GM21737 (cell line): ENCODE measurements at regions not wholly inside any gene's neighbourhood (a gene's known extent, or its start where the extent isn't known, plus 50 kb on each side); places are given as distances from the start of the nearest gene placed in this dataset.
"Not testable (repeated sequence)": the region's sequence is repeated elsewhere in the genome, so short reads cannot be mapped to it uniquely, and the experiment has no call there.

ENCODE experiments used
- ATAC-seq: cut with Tn5 transposase; IDR thresholded peaks from one replicate; pipeline ENCODE4 v1.9.1; 2021; ENCODE audit warnings: mild to moderate bottlenecking, moderate library complexity; ENCODE audit not compliant: unreplicated experiment

- ATAC-seq, result no peak
Measured at GRCh38 chr3:182124187-182124586, 412.5 kb downstream of the SOX2 start.

DNA sequence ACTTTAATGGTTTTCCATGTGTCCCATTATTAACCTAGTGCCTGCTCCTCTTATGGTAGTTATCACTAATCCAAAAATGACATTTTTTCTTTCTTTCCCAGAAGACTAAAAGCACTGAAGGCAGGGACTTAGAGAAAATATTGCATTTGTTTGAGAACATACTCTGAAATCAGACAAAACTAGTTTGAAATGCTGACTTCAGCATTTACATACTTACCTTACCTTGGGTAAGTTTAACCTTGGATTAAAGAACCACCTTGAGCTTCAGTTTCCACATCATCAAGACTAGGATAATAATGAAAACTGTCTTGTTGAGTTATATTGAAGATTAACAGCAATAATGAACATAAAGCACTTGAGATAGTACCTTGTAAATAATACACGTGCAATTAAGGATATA is 413.0 kb downstream of the SOX2 start:
- no peak for ATAC-seq

DNA sequence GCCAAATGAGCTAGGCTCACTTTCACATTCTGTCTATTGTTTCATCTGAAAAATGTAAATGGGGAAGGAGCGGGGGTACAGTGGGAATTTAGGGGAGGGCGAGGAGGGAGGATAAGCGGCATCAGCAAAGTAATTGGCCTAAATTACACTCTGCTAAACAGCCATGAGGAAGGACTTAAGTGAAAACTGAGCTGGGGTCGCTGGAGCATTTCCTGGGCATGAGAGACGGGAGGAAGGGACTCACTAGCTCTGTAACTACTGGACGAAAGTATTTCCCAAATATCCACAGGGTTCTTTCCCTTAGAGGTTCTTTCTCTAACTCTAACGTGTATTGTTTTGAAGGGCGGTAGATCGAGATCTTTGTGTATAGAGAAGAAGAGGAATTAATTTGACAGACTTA is 418.0 kb downstream of the SOX2 start:
- ATAC-seq, result no peak

GRCh38 chr3:182133752-182134151 is 422.0 kb downstream of the SOX2 start:
- ATAC-seq, result no peak

DNA sequence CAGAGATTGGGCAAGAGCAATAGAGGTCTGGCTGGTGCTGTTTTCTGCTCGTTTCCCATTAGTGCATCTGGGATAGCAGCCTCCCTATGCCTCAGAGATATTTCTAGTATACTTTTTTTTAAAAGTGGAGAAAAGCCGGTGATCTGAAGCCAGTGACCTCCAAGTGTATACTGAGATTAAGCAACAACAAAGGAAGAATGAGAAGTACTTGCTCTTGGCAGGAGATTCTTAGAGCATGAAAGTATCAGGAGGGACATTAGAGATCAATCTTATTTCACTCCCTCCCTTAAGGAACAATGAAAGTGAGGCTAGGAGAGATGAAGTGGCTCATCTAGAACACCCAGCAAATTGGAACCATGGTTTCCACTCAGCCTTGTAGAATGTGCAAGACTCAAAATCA is 423.3 kb downstream of the SOX2 start:
- no peak for ATAC-seq

- no peak for ATAC-seq
Measured at GRCh38 chr3:182136008-182136910, 424.5 kb downstream of the SOX2 start.

DNA sequence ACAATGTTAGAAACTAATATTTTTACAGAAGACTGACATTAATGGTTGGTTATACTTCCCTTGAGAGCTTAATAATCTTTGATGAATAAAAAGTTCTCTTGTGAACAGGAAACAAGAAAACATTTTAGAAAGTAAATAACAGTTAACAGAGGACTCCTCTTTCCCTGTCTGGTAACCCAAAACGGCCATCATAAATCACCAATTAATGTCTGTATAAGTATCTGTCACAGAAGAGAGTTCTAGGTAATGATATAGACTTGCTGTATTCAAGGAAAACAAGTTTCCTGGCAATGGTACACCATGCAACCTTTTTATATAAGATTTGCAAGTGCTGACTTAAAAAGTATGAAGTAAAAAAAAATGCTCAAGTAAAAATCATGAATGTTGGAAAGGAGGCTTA is 426.7 kb downstream of the SOX2 start:
- ATAC-seq, result no peak

DNA sequence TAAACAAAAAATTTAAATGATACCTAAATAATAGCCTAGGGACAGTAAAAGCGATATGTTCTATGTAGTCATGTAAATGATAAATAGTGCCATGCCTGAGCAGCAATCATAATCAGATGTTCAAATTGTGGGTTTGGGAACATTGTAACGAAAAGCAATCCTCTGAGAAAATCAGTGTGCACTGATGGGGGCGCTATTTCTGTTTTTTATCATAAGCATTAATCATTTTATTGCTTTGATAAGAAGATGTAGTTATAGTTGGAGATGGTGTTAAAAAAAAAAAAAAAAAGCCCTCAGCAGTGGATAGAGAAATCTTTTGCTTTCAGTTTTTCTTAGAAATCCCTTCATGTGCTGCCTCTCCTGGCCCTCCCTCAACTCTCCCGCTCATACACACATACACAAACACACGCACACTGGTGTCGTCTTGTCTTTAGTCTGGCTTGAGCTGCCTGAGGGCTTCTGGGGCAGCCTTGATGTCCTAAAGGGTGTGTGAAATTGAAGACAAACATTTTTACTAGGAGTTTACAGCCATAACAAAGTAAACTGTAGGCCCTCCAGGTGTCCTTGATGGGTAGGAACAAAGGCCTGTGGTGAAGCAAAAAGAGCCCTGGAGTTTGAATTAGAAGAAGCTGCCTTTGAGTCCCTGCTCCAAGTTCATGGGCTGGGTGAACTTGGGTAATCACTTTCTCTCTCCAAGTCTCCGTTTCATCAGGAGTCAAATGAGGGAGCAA is 428.1 kb downstream of the SOX2 start:
- no peak for ATAC-seq

GRCh38 chr3:182142928-182143327 is 431.2 kb downstream of the SOX2 start:
- no peak for ATAC-seq

- ATAC-seq, result no peak
Measured at GRCh38 chr3:182143903-182144302, 432.2 kb downstream of the SOX2 start.

DNA sequence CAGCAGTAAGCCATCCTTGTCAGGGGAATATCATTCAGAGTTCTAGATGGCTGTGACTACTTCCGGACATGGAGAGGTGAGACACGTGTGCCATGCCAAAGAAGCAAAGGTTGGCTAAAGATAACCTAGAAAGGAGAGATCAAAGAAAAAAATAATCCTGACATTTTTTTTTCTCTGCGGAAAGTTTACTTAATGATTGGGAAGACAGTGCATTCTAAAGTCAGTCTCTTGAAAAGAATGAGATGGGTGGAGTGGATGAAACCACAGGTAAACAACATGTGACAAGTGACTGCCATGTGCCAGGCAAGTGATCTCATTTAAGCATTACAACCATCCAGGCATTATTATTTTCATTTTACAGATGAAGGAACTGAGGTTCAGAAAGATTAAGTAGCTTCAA is 436.6 kb downstream of the SOX2 start:
- no peak for ATAC-seq

- ATAC-seq, result no peak
Measured at GRCh38 chr3:182149594-182149993, 437.9 kb downstream of the SOX2 start.

DNA sequence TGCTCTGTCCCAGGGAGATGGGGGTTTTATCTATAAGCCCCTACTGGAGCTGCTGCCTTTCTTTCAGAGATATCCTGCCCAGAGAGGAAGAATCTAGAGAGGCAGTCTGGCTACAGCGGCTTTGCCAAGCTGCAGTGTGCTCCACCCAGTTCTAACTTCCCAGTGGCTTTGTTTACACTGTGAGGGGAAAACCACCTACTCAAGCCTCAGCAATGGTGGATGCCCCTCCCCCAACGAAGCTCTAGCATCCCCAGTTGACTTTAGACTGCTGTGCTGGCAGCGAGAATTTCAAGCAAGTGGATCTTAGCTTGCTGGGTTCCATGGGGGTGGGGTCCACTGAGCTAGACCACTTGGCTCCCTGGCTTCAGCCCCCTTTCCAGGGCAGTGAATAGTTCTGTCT is 444.6 kb downstream of the SOX2 start:
- not testable (repeated sequence) for ATAC-seq

DNA sequence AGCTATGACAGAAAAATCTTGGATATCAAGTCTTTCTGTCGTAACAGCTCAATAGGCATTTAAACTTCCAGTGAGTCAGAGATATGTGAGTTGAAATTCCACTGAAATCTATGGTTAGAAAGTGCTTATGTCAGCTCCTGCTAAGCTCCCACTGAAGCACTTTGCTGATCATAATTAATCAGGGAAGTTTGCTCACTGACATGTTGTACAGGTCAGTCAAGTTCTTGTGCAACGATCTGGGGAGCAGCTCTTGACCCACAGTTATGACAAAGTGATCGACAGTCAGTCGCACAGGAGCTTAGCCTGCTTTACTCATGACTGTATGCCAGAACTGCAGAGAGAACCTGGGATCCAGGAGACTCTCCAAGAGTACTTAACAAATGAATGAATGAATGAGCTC is 453.5 kb downstream of the SOX2 start:
- no peak for ATAC-seq

GRCh38 chr3:182172534-182172933 is 460.8 kb downstream of the SOX2 start:
- no peak for ATAC-seq

GRCh38 chr3:182178488-182179200 is 466.9 kb downstream of the SOX2 start:
- ATAC-seq, result no peak

GRCh38 chr3:182179631-182180030 is 467.9 kb downstream of the SOX2 start:
- ATAC-seq, result no peak

DNA sequence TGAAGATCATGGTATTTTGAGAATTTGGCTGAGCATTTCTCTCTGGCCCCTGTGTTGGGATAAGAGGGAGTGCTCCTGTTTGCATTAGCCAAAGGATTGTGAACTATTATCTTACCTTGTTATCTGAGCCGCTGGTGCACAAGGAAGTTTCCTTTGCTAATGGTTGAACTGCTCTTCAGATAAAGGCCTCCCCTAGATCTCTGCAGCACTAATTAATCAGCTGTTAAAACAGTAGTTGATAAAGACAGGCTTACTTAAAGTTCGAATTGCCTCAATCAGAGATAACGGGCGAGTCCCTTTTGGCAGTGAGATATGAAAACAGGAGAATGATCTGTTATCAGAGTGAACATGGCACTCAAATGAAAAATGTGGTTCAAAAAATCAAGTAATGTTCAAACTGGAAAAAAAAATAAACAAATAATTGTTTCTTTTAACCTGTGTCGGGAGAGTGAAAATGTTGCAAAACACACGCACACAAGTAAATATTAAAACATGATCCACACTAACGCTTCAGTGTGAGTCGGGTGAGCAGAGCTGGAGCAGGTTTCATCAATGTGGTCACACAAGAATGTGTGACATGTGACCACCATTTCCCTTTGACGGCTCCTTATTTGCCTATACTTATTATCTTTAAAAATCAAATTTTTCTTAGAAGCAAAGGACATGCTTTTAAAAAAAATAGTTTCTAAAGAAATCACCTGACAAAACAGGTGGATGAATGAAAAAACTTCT is 469.1 kb downstream of the SOX2 start:
- ATAC-seq, result no peak

GRCh38 chr3:182182531-182182968 is 470.8 kb downstream of the SOX2 start:
- ATAC-seq, result no peak

- no peak for ATAC-seq
Measured at GRCh38 chr3:182183716-182184430, 472.1 kb downstream of the SOX2 start.
